ENCODE measurements at regions not wholly inside any gene's neighbourhood (a gene's known extent, or its start where the extent isn't known, plus 50 kb on each side); places are given as distances from the start of the nearest gene placed in this dataset.
"Not testable (repeated sequence)": the region's sequence is repeated elsewhere in the genome, so short reads cannot be mapped to it uniquely, and the experiment has no call there.

DNA sequence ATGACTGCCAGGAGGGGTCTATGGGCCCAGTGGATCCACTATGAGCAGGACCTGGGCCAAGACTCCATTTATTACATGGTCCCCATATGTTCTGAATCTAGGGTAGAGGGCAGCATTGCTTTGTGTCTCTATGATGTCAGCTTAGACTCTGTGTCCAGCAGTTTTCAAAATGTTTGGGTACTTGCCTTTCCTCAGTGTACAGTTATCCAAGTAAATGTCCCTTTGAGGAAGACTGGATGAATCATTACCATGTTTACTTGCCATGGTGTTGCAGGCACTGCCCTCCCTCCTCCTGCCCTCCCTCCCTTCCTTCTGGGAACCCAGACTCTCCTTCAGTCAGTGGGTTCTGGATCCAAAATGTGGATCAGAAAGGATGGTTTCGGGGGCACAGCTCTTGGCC is 108.6 kb downstream of the NRN1 start:
- no peak for DNase-seq (ENCODE audit: low spot score)

DNA sequence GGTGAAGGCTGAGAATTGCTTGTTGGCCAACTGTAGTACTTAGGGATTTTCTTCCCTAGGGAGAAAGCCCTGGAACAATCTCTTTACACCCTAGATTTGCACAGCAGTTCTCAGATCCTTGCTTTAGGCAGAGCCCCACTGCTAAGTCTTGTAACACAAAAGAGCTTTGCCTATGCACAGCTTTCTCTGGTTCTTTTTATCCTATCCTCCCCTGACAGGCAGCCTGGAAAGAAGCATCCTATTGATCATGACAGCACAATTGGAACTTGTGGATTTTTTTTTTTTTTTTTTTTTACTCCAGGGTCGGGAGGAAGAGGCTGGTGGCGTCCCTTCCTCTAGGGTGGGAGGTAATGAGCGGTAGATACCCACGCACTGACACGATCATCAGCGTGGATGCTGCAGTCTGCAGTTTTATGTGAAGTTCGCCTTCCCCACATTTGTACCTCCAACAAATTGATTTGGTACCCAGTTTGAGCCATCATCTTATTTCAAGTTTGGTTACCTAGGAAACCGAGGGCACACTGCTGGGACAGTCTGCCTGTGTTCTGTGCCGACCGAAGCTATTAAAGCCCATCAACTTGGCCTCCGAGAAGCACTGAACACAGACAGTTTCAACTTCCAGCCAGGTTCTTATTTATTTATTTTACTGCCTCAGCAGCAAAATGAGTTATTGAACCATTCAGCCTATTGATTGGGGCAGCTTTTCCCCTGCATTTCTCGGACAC is 110.1 kb downstream of the NRN1 start:
- DNase-seq (ENCODE audit: low spot score), result no peak

DNA sequence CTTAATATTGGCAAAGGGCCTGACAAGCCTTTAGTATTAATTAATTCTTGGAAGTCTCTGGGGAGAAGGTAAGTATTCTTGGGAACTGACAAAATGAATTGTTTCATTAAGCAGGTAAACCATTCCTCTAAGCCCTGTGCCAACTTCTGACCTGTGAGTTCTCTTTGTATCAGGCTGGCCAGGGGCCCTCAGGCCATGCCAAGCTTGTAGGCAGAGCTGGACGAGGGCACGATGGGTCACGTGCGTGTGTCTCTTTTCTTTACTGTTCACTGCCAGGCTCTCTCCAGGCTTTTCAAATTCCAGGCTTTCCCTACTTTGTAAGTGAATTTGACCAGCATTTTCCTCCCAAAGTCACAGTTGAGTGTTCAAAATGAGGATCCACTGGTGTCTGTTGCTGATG is 112.4 kb downstream of the NRN1 start:
- DNase-seq (ENCODE audit: low spot score), result no peak

DNA sequence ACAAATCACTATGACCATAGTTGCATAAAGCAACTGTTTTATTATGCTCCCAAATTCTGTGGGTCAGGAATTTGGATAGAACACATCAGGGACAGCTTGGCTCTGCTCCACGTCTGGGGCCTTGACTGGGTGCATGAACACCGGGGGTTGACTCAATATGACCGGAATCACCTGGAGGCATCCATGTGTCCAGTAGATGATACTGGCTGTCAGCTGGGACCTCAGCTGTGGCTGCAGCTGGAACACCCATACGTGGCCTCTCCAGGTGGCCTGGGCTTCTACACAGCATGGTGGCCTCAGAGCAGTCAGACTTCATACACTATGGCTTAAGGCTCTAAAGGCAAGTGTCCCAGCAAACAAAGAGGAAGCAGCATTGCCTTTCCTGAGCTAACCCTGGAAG is 113.4 kb downstream of the NRN1 start:
- no peak for DNase-seq (ENCODE audit: low spot score)

DNA sequence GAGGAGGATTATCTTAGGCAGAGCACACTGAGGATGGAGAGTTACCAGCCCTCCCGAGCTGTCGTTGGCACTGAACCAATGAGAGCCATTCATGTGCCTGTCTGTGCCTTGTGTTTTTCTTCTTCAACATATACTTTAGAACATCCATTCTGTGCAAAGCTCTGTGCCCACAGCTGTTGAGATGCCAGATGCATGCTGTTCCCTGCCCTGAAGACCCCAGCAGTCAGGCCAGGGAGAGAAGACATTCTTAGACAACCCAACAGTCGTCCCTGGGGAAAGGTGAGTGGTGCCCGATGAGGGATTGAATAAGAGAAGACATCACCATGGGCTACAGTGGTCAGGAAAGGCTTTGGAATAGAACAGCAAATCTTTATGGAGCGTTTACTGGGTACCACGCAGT is 114.1 kb downstream of the NRN1 start:
- no peak for DNase-seq (ENCODE audit: low spot score)

DNA sequence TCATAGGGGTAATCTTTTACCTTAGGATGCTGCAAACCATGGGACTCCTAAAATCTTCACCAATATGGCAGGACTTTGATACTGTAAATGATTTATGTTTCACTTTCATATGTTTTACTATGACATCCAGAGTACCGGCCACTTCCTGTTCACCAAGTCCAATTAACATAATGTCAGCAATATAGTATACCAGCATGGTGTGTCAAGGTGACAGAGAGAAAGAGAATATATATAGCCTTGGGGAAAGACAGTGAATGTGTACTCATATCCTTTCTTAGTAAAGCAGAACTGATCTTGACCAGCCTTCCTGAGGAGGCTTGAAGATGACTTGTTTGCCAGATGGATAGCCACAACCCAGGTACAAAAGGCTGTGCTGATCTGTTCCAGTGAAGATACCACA is 127.9 kb downstream of the NRN1 start:
- no peak for DNase-seq (ENCODE audit: low spot score)

DNA sequence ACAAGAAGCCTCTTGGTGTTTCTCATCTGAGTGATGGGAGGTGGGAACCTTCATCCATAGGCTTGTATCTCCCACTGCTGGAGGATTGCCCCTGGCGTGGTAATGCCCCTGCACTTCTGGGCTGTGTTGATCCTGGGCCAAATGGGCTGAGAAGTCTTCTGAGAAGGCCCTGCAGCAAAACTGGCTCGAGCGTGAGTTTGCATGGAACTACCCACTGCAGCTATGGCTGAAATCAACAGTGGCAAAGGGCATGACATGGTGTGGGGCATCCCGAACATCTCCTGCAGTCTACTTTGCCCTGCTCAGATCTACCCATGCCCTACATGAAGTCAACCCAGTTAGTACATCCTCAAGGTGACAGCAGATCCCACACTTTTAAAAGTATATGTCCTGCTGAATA is 130.6 kb downstream of the NRN1 start:
- no peak for DNase-seq (ENCODE audit: low spot score)

DNA sequence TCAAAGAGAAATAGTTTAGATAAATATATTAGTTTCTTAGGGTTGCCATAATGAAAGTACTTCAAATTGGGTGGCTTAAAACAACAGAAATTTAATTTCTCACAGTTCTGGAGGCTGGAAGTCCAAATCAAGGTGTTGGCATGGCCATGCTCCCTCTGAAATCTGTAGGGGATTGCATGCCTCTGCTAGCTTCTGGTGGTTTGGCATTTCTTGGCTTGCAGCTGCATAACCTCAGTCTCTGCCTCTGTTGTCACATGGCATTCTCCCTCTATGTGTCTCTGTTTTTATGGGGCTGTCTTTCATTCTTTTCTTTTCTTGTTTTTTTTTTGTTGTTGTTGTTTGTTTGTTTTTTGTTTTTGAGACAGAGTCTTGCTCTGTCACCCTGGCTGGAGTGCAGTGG is 132.7 kb downstream of the NRN1 start:
- not testable (repeated sequence) for DNase-seq (ENCODE audit: low spot score)

DNA sequence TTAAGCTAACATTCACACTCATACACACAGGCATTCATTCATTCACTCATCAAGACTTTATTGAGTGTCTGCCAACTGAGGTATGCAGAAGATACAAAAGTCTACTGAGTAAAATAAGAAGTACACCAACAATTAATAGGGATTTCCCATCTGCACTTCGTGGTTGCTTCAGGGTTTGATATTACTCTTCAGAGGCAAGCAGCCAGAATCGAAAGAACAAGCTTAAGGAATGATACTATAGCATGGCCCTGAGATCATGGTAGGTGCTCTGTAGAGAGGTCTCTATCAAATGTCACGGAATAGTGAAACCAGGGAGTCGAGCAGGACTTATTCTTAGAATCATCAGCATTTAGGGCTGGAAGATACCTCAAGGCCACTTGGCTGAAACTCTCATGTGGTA is 135.4 kb downstream of the NRN1 start:
- DNase-seq (ENCODE audit: low spot score), result no peak

DNA sequence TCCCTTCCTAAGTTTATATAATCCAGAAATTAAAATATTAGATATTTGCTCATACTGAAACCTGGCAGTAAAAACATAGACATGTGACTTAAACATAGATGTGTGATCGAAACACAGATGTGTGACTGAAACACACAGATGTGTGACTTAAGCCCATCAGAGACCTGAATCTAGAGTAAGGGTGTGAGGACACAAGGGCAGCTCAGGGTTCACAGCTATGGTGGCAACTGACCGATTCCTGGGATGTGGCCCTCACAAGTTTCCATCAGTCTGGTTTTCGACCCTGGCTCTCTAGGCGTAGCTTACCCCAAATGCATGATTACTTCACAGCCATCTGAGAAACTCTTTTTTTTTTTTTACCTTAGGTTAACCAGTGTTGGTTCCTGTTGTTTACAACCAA is 137.0 kb downstream of the NRN1 start:
- no peak for DNase-seq (ENCODE audit: low spot score)

DNA sequence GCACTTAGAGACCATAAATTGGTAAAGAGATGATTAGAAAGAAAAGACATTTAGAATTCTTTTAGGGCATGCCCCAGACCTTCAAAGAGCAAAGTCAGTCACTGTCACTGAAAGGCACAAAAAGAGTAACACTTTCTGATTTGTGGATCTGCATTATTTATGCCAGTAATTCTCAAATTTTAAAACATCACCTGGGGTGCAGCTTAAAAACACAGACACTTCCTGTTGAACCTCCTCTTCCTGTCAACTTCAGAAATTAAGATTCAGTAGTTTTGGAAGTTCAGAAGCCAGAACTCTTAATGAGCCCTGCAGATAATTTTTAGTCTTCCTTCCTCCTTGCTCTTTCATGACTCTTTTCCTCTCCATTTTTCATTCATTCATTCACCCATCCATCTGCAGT is 137.5 kb downstream of the NRN1 start:
- no peak for DNase-seq (ENCODE audit: low spot score)

DNA sequence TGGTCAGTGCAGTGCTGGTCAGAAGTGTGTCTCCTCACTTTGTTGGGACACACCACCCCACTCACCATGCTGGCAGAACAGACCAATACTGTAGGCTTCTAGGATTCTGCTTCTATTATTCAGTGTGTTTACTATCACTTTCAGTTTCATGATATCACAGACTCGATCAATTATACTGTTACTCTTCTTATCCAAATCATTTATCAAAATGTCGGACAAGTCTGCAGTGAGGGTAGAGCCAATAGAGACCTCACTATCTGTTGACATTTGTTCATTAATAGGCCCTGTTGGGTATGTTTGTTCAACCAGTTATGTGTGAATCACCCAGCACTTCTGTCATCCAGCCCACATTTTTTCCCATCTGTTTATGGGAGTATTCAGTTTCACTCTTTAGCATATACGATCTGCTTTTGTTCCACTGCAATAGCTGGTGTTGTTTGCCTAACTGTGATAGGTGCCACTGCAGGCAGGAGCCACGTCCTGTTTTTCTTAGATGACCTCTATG is 140.1 kb downstream of the NRN1 start:
- DNase-seq (ENCODE audit: low spot score), result peak; percentile 56

DNA sequence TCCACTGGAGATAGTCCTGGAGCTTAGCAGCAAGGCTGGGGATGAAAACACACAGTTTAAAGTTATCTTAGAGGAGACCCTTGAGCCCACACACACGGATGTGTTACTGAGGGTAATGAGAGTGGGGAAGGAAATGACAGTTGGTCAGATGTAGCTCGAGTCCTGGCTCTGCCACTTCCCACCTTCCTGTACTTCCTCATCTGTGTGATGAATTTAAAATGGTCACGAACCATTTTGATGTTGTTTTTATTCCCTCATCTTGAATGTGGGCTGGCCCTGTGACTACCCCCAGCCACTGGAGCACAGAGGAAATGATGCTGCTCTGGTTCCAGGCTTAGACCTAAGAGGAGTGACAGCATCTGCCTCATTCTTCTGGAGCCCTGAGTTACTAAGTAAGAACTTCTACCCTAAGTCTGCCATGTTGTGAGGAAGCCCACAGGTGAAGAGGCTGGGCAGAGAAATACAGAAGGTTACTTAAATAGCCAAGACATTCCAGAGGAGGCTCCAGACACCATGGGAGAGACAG is 141.2 kb downstream of the NRN1 start:
- DNase-seq (ENCODE audit: low spot score), result no peak

DNA sequence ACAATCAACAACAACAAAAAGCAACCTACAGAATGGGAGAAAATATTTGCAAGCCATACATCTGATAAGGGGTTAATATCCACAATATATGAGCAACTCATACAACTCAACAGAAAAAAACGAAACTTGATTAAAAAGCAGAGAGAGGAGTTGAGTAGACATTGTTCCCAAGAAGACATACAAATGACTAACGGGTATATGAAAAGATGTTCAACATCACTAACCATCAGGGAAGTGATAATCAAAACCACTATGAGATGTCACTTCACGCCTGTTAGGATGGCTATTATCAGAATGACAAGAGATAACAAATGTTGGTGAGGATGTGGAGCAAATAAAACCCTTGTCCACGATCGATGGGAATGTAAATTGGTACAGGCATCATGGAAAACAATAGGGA is 145.9 kb downstream of the NRN1 start:
- DNase-seq (ENCODE audit: low spot score), result no peak

DNA sequence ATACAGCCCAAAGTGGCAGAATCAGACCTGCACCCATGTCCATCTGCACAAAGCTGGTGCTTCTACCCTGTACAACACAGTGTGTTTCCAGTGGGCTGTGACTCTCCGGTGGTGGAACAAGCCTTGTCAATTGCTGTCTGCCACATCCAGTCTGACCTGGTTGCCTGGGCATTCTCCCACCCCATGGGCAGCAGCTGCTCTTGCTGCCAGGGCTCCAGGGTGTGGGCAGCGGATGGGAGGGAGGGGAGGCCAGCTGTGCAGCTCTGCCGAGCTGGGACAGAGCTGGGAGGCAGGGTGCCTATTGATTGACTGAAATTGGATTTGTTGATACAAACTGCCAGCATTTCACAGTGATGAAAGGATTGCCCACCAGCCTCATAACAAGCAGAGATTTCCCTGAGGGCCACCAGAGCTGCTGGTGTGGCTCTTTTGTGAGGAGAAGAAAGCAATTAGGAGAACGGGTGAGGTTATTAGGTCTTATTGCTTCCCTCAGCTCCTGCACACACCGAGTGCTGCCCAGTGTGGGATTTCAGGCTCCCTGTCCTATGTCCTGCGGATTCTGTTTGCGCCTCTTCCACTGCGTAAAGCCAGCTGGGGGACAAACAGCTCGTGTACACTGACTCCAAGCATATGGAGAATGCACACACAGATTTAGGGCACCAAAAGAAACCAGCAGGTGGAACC is 150.8 kb downstream of the NRN1 start:
- DNase-seq (ENCODE audit: low spot score), result no peak

DNA sequence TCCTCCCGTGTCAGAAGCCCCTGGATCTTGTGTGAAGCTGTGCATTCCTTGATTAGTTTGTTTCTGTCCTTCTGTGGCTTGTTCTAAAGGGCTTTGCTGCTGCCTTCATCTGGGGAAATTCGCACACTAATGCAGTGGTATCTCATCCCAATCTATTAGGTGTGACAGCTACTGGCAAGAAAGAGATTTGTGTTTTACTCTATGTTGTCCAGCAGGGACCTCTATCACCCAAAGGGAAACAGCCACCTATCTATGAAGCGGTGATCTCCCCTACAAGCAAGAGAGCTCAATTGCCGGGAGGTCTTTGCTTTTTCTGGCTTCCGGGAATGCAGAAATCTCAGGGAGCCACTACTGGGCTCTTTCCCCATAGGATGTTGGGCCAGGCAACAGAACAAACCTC is 151.8 kb downstream of the NRN1 start:
- DNase-seq (ENCODE audit: low spot score), result peak; percentile 4

DNA sequence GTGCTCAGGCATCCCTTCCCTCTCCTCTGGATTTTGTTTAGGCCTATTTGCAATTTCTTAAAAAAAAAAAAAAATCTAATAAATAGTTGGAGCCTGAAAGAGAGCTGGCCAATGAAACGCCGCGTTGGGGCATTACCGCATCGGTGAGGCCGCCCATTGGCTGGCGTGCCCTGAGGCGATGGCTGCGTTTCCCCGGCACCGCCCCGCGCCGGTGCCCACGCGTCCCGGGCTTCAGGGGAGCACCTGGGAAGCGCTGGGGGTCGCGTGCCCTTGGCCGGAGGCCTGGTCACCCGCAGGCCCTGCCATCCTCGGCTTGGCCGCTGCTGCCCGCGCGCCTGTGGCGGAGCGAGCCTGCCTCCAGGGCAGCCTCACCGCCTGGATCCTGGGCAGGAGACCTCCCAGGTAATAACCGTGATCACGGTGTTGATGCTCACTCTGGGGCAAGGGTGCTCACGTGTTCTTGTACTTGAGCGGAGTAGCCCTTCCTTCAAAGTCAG is 155.4 kb downstream of the NRN1 start:
- no peak for DNase-seq (ENCODE audit: low spot score)

DNA sequence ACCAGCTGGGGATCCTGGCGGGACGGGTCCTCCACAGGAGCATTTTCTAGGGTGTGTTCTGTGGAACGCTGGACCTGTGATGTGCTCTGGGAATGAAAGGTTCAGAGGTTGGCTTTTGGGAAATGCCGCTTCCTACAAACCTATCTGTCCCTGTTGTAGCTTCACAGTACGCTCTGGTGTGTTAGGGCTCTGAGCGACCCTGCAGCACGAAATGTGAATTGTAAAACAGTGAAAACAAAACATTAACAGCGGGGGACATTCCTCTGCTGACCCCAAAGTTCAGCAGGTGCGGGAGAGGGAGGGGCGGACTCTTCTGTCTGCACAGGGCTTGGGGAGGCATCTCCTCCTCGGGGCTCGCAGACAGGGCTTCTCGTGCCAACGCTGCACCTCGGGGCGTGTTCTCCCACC is 155.9 kb downstream of the NRN1 start:
- no peak for DNase-seq (ENCODE audit: low spot score)

DNA sequence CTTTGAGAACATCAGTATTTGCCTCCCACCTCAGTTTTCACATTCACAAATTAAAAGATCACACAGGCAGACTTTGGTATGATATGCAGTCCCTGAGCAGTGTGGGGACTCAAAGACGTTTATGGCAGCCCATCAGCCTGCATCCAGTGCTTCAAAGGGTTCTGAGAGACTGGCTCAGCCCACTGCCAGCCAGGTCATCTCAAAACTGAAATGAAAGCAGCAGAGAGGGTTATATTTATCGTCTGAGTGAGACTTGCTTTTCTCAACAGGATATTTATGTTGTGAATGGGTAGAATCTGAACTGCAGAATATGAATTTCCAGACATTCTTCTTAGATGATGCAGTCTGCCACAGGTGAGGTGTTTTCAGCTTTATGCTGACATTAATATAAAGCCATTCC is 159.8 kb downstream of the NRN1 start:
- DNase-seq (ENCODE audit: low spot score), result no peak

DNA sequence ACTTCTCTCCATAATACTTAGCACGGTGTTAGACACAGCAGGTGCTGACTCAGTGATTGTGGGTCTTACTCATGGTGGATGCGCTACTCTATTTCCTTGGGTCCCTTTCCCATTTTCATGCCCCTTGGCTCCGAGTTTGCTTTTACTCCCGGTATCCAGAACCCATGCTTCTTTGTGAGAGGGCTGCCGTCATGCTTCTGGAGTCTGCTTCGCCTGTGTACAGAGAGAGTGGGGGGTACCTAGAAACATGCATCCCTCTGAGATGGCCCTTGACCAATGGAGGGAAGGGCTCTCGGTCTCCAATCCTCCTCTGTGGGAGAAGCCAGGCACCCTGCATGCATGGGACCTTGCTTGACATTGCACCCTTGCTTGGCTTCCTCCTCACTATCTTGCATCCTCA is 160.4 kb downstream of the NRN1 start:
- no peak for DNase-seq (ENCODE audit: low spot score)

DNA sequence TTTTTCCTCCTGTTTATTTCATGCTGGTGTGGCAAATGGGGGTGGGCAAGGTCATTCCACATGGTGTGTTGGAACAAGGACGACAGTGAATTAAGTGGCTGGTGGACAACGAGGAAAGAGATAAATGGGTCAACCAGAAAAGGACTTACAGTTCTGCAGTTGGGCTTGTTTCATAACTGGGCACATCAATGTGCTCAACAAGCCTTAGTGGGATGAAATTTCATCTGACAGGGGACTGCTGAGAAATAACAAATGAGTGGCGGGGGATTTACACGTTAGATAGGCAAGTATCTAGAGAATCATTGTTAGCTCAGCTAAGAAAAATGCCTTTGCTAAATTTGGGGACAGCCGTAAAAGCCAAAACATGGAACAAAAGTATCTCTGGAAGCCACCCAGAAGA is 163.6 kb downstream of the NRN1 start:
- no peak for DNase-seq (ENCODE audit: low spot score)

DNA sequence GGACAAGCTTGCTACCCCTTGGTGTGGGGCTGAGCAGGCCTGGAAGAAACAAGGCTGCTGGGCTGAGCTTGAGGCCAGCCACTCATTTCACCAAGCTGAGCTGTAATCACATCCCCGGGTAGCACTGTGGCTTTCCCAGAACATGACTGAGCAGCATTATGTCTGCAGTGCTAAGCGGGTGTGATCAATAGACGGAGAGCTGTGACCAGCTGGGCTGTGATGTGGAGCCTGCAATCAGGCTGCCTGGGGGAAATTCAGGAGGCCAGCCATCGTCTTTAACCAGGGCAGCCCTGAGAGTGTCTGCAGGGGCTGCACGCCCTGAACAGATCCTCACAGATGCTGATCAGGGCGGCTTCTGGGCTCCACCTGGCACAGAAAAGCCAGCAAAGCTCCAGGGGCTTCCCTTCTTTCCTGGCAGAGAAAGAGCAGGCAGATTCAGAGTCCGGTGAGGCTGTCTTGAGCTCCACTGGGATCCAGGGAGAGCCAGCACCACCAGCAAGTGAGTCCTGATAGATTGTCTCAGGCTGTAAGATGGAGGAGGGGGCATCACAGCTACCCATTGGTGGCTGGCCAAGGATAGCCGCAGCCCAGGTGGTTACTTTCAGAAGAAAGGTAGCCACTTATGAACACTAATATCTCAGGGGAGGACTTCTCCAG is 165.9 kb downstream of the NRN1 start:
- no peak for DNase-seq (ENCODE audit: low spot score)

Data from HT-29 (cell line).